Ishikawa (cell line): ENCODE measurements at regions not wholly inside any gene's neighbourhood (a gene's known extent, or its start where the extent isn't known, plus 50 kb on each side); places are given as distances from the start of the nearest gene placed in this dataset.

Experiments used
- CEBPB ChIP-seq: IDR thresholded peaks from 2 replicates; pipeline ENCODE4 v1.6.1; 2012
- CREB1 ChIP-seq: IDR thresholded peaks from 2 replicates; pipeline ENCODE4 v1.6.1; 2012; ENCODE audit warnings: low read depth
- EGR1 ChIP-seq: IDR thresholded peaks from 2 replicates; pipeline ENCODE4 v1.6.1; 2012
- EP300 ChIP-seq: IDR thresholded peaks from 2 replicates; pipeline ENCODE4 v1.6.1; 2012; ENCODE audit warnings: borderline replicate concordance
- FOXM1 ChIP-seq: IDR thresholded peaks from 2 replicates; pipeline ENCODE4 v1.6.1; 2012; ENCODE audit warnings: low read depth, borderline replicate concordance
- MAX ChIP-seq: IDR thresholded peaks from 2 replicates; pipeline ENCODE4 v1.6.1; 2012
- NFIC ChIP-seq: IDR thresholded peaks from 2 replicates; pipeline ENCODE4 v1.6.1; 2012
- RAD21 ChIP-seq: IDR thresholded peaks from 2 replicates; pipeline ENCODE4 v1.6.1; 2012; ENCODE audit warnings: low read depth
- REST ChIP-seq: IDR thresholded peaks from 2 replicates; pipeline ENCODE4 v1.6.1; 2012; ENCODE audit warnings: low read depth, mild to moderate bottlenecking
- TAF1 ChIP-seq: IDR thresholded peaks from 2 replicates; pipeline ENCODE4 v1.6.1; 2012; ENCODE audit warnings: low read depth, mild to moderate bottlenecking
- TCF12 ChIP-seq: IDR thresholded peaks from 2 replicates; pipeline ENCODE4 v1.6.1; 2012; ENCODE audit warnings: low read depth
- TEAD4 ChIP-seq: IDR thresholded peaks from 2 replicates; pipeline ENCODE4 v1.6.1; 2012
- USF1 ChIP-seq: IDR thresholded peaks from 2 replicates; pipeline ENCODE4 v1.6.1; 2012
- YY1 ChIP-seq: IDR thresholded peaks from 2 replicates; pipeline ENCODE4 v1.6.1; 2012; ENCODE audit warnings: low read depth
- ZBTB7A ChIP-seq: IDR thresholded peaks from 2 replicates; pipeline ENCODE4 v1.6.1; 2012; ENCODE audit warnings: low read depth

- TF ChIP-seq FOXM1 (no peak), MAX (no peak), EP300 (no peak), RAD21 (no peak), EGR1 (no peak), TCF12 (no peak), REST (no peak), YY1 (no peak), ZBTB7A (no peak), USF1 (no peak), CREB1 (no peak), TAF1 (no peak), NFIC (no peak)
Measured at GRCh38 chr6:14037402-14038277, 79.9 kb upstream of the CD83 start.

GRCh38 chr6:14038467-14039437 is 78.8 kb upstream of the CD83 start:
- TF ChIP-seq NFIC = no peak
- no peak for TF ChIP-seq REST
- no peak for TF ChIP-seq FOXM1
- no peak for TF ChIP-seq CREB1
- TF ChIP-seq YY1 = no peak
- TF ChIP-seq TAF1 = no peak
- TF ChIP-seq EGR1 = no peak
- TF ChIP-seq EP300 = no peak
- TF ChIP-seq TEAD4 = no peak
- TF ChIP-seq CEBPB = no peak
- TF ChIP-seq USF1 = no peak
- TF ChIP-seq ZBTB7A = no peak
- TF ChIP-seq TCF12 = no peak
- no peak for TF ChIP-seq RAD21
- no peak for TF ChIP-seq MAX

GRCh38 chr6:14040042-14040441 is 77.5 kb upstream of the CD83 start:
- TF ChIP-seq TAF1 (no peak), EGR1 (no peak), TCF12 (no peak), RAD21 (no peak), REST (no peak), MAX (no peak), CREB1 (no peak), USF1 (no peak), CEBPB (no peak), ZBTB7A (no peak), FOXM1 (no peak)
